ENCODE measurements at regions not wholly inside any gene's neighbourhood (a gene's known extent, or its start where the extent isn't known, plus 50 kb on each side); places are given as distances from the start of the nearest gene placed in this dataset.

GRCh38 chr5:159640446-159640845, 275.8 kb upstream of the ADRA1B start:
- TF ChIP-seq JUN (IDR thresholded peaks at IDR 0.05; ENCODE audit: borderline replicate concordance, insufficient read depth, insufficient read length, low read depth) (no peak), MYC (IDR thresholded peaks at IDR 0.05; ENCODE audit: low read depth, low read length) (no peak), CTCF (IDR thresholded peaks at IDR 0.05; ENCODE audit: extremely low read depth in 1 of 2, insufficient read depth in 1 of 2, low read depth in 1 of 2, low read length in 2 of 2) (no peak), MAX (IDR thresholded peaks at IDR 0.05; ENCODE audit: insufficient read depth, insufficient read length) (no peak)
- no peak overlapping the region for H3K27ac ChIP-seq (ENCODE audit: insufficient read depth, low read depth, low read length)
- CTCF ChIA-PET: no interaction called here
- POLR2A ChIA-PET: no interaction called here
- H3K4me2 ChIP-seq (ENCODE audit: insufficient read depth, low read length): no peak overlapping the region
- H3K4me3 ChIP-seq (replicated peaks in 1 of 3; ENCODE audit: insufficient read depth in 1 of 3, low read depth in 1 of 3, low read length in 3 of 3): no peak overlapping the region
- no peaks in the 10 kb centered on the region for H3K9me1 ChIP-seq (replicated peaks; ENCODE audit: control insufficient read depth, extremely low read depth, insufficient read depth, low read length)
- no peaks in the 10 kb centered on the region for H3K36me3 ChIP-seq (ENCODE audit: control insufficient read depth in 2 of 2, extremely low read depth in 1 of 2, insufficient read depth in 2 of 2, low read length in 2 of 2)
- H2AFZ ChIP-seq (ENCODE audit: low read depth, low read length): no peak overlapping the region
- intact Hi-C loops (cut with micrococcal nuclease): no loop called here
- H3K9ac ChIP-seq (replicated peaks; ENCODE audit: extremely low read depth, insufficient read depth, low read length): no peak overlapping the region
- dilution Hi-C loops (cut with MboI; ENCODE audit: extremely low pct_ligation_motif_present, low sequenced_read_pairs): no loop called here
- H3K79me2 ChIP-seq (ENCODE audit: control insufficient read depth, insufficient read depth, low read length): no peaks in the 10 kb centered on the region
- H3K27me3 ChIP-seq (ENCODE audit: control insufficient read depth in 2 of 2, insufficient read depth in 2 of 2, low read length in 2 of 2): no peaks in the 10 kb centered on the region
- peaks cover 2% of the 10 kb centered on the region for H3K9me3 ChIP-seq (replicated peaks; ENCODE audit: control insufficient read depth, insufficient read depth, low read length)
- no peaks in the 10 kb centered on the region for H3K4me1 ChIP-seq (ENCODE audit: control insufficient read depth, extremely low read depth, insufficient read depth, low read length)
- H4K20me1 ChIP-seq (replicated peaks; ENCODE audit: control insufficient read depth, extremely low read depth, insufficient read depth, low read length): no peaks in the 10 kb centered on the region
- no TSS peak for BruUV-seq (replicated peaks)
- FAIRE-seq (no peak), DNase-seq (ENCODE audit: low read depth, low spot score) (no peak)

GRCh38 chr5:159640921-159641320, 275.4 kb upstream of the ADRA1B start:
- H3K4me3 ChIP-seq (replicated peaks in 1 of 3; ENCODE audit: insufficient read depth in 1 of 3, low read depth in 1 of 3, low read length in 3 of 3): no peak overlapping the region
- no peak overlapping the region for H3K4me2 ChIP-seq (ENCODE audit: insufficient read depth, low read length)
- no peaks in the 10 kb centered on the region for H3K79me2 ChIP-seq (ENCODE audit: control insufficient read depth, insufficient read depth, low read length)
- H3K9ac ChIP-seq (replicated peaks; ENCODE audit: extremely low read depth, insufficient read depth, low read length): no peak overlapping the region
- H3K36me3 ChIP-seq (ENCODE audit: control insufficient read depth in 2 of 2, extremely low read depth in 1 of 2, insufficient read depth in 2 of 2, low read length in 2 of 2): no peaks in the 10 kb centered on the region
- H4K20me1 ChIP-seq (replicated peaks; ENCODE audit: control insufficient read depth, extremely low read depth, insufficient read depth, low read length): no peaks in the 10 kb centered on the region
- dilution Hi-C loops (cut with MboI; ENCODE audit: extremely low pct_ligation_motif_present, low sequenced_read_pairs): no loop called here
- no peaks in the 10 kb centered on the region for H3K9me1 ChIP-seq (replicated peaks; ENCODE audit: control insufficient read depth, extremely low read depth, insufficient read depth, low read length)
- H2AFZ ChIP-seq (ENCODE audit: low read depth, low read length): no peak overlapping the region
- peaks cover 2% of the 10 kb centered on the region for H3K9me3 ChIP-seq (replicated peaks; ENCODE audit: control insufficient read depth, insufficient read depth, low read length)
- CTCF ChIA-PET: no interaction called here
- BruUV-seq (replicated peaks): no TSS peak
- no peak overlapping the region for H3K27ac ChIP-seq (ENCODE audit: insufficient read depth, low read depth, low read length)
- intact Hi-C loops (cut with micrococcal nuclease): no loop called here
- FAIRE-seq: no peak
- no peak for DNase-seq (ENCODE audit: low read depth, low spot score)
- TF ChIP-seq MAX (IDR thresholded peaks at IDR 0.05; ENCODE audit: insufficient read depth, insufficient read length): no peak
- TF ChIP-seq EZH2 (IDR thresholded peaks at IDR 0.05; ENCODE audit: borderline replicate concordance, low read depth, low read length, severe bottlenecking): no peak
- no peak for TF ChIP-seq POLR2A (IDR thresholded peaks at IDR 0.05; ENCODE audit: low read depth, low read length)
- TF ChIP-seq GATA2 (IDR thresholded peaks at IDR 0.05; ENCODE audit: insufficient read depth, insufficient read length, low read depth, low read length): no peak
- no peak for TF ChIP-seq FOS (IDR thresholded peaks at IDR 0.05; ENCODE audit: borderline replicate concordance, insufficient read depth, low read length)
- no peak for TF ChIP-seq MYC (IDR thresholded peaks at IDR 0.05; ENCODE audit: low read depth, low read length)
- no peak for TF ChIP-seq POLR2AphosphoS5 (IDR thresholded peaks at IDR 0.05; ENCODE audit: insufficient read depth, low read depth, low read length)
- no peaks in the 10 kb centered on the region for H3K27me3 ChIP-seq (ENCODE audit: control insufficient read depth in 2 of 2, insufficient read depth in 2 of 2, low read length in 2 of 2)
- POLR2A ChIA-PET: no interaction called here
- H3K4me1 ChIP-seq (ENCODE audit: control insufficient read depth, extremely low read depth, insufficient read depth, low read length): no peaks in the 10 kb centered on the region
